Suppressor macrophage treated with lipopolysaccharide for 4 hours (primary cell): ENCODE measurements at regions not wholly inside any gene's neighbourhood (a gene's known extent, or its start where the extent isn't known, plus 50 kb on each side); places are given as distances from the start of the nearest gene placed in this dataset.

Source experiments
- DNase-seq: peaks from one replicate; pipeline ENCODE4 v3.0.0-alpha.2; 2020

DNA sequence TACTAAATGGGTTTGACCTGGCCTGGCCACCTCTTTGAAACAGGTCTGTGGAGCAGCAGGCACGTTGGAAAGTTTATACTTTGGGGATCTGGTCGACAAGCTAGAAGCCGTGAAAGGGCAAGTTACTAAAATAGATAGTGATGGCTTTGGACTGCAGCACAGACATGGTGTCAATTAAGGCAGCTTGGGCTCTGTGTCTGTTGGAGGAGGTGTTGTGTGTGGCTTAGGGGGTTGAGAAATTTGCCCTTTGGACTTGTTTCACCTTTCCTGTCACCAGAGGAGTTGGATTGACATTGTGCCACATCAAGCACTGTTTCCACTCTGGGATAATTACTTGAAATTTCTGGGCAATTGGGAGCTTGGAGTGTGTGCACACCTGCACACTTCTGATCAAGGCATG is 251.8 kb upstream of the MKI67 start:
- no peak for DNase-seq

GRCh38 chr10:128380946-128381345 is 254.7 kb upstream of the MKI67 start:
- no peak for DNase-seq

- DNase-seq: no peak
Observed at GRCh38 chr10:128382225-128382624, 256.0 kb upstream of the MKI67 start.

DNA sequence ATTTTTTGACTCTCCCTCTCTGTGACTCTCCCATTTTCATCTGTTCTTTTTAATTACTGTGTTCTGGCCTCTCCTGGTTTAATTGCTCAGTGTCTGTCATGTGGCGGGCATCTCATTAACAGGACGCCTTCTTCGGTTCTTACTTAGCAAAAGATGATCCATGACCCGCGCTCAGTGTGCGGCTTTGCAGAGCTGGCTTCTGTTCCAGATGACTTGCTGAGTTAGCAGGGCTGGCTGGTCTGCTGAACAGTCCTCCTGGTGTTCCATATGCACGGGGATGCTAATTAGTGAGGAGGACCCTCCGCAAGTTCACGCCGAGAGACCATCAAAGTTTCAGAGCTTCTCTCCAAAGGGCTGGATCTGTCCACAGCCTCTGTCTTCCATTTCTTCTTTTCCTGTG is 258.6 kb upstream of the MKI67 start:
- no peak for DNase-seq

GRCh38 chr10:128386231-128386630 is 260.0 kb upstream of the MKI67 start:
- no peak for DNase-seq

DNA sequence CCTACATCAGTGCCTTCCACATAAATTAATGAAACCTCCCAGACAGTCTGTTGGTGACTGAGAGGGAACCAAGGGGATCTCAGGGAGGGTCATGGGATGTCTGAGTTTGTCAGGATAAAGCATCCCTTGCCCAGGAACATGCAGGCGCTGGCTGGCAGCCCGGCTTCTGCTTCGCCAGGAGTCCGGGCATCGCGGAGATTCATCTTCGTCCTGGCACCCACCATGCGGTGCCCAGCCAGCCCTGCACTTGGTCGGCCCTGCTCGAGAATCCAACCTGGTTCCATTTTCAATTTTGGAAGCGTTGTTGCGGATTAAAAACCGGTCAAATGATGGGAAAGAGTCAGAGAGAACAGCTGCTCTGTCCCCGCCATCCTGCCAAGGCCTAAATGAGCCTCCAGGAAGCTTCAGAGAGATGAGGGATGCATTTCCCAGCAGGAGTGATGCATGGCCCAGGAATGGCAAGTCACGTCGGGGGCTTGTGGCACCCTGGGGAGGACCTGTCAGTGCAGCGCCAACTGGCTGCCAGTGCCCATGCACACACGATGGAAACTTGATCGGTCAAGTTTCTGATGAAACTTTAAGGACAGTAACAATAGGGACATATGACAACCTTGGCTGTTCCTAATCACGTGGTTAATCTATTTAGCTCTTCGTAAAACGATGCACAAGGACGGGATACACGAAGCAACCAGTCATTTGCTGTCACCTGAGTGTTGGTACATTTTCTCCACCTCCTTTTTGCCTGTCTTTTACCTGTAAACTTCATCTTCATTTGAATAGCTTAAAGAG is 260.8 kb upstream of the MKI67 start:
- DNase-seq: no peak

DNA sequence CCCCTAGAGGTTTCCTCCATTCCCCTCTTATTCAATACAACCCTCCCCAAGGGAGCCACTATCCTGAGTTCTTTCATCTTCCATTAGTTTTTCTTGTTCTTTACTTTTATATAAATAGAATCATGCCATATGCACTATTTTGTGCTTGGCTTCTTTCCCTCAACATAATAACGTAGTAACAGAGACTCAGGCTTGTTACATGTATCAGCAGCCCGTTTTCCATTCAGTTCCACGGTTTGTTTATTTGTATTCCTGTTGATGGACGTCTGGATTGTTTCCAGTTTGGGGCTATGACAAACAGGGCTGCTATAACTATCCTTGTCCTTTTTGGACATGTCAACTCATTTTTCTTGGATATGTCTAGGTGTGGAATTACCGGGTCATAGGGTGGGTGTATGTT is 264.4 kb upstream of the MKI67 start:
- no peak for DNase-seq

DNA sequence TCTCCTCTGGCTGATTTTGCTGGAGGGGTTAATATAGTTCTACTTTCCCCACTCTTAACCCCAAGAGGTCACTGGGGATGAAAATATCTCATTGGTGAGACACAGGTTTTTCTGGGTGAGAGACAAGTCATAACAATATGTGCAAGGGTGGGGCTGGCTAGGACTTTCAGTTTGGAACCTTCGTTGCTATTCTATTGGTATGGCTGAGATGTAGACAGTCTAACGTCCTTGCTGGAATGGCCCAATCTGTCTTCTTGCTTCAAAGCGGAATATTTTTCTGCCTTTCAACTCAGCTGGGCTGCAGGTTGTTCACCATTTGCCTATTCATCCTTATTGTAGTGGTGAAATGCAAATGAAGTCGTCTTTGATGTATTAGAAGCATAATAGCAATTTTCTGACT is 267.3 kb upstream of the MKI67 start:
- DNase-seq: no peak

- DNase-seq: no peak
Observed at GRCh38 chr10:128398118-128398517, 271.9 kb upstream of the MKI67 start.

- no peak for DNase-seq
Observed at GRCh38 chr10:128398999-128399398, 272.8 kb upstream of the MKI67 start.

DNA sequence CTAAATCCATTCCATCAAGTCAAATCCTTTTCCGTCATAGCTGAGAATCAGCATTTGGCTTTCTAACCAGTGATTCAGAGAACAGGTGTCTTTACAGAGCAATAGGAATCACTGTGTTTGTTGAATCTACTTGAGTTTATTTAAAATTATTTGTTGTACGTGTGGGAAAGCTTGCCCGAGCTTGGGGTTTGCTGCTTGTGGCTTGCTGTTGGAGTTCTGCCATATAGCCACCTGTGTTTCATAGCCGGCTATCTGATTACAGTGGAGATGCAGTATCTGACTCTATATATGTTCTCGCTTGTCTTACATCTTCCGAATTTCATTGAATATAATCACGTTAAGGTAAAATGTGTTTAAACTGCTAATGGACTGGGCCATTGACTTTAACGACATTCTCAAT is 274.3 kb upstream of the MKI67 start:
- DNase-seq: no peak

GRCh38 chr10:128405450-128405849 is 279.2 kb upstream of the MKI67 start:
- no peak for DNase-seq

GRCh38 chr10:128411643-128412042 is 285.4 kb upstream of the MKI67 start:
- DNase-seq: no peak

- no peak for DNase-seq
Observed at GRCh38 chr10:128414568-128414967, 288.3 kb upstream of the MKI67 start.

DNA sequence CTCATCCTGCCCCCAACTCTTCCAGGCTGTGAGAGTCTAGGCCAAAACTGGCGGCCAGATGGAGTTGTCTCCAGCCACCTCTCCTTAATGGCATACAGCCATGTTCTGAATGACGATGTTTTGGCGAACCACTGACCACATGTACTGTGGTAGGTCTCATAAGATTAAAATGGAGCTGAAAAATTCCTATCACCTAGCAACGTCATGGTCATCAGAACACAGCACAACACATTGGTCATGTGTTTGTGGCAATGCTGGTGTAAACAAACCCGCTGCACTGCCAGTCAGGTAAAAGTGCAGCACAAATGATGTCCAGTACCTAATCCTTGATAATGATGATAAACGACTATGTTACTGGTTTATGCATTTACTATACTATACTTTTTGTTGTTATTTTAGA is 290.0 kb upstream of the MKI67 start:
- no peak for DNase-seq

DNA sequence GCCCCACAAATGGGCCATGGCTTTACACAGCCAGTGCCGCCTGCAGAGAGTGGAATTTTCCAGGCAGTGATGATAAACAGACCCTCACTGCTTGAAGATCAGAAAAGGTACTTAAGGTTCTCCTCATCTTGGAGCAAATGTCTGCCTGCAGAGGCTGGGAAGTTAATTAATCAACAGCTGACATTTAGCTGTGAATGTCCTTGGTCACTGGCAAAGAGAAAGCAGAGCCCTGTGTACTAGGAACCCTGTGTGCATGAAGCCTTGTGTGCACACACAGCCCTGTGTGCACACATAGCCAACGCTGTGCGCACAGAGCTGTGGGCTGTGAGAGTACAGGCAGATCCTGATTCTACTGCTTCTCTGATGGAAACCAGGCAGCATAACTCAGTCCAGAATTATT is 291.6 kb upstream of the MKI67 start:
- no peak for DNase-seq

DNA sequence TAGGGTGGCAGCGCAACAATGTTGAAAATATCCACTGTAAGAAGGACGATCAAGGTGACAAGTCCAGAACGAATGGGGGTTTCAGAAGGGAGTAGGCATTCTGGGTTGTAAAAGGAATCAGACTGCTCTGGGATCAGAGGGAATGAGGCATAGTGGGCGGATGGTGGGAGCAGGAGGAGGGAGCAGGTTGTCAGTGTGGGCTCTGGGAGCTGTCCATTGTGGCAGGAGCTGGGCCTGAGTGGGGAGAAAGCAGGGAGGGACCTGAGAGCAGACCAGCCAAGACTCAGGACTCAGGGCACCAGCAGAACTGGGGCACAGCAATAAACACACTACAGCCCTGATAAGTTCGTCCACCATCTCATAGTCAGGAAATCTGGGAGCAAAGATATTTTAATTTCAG is 292.6 kb upstream of the MKI67 start:
- DNase-seq: no peak

- no peak for DNase-seq
Observed at GRCh38 chr10:128419466-128420019, 293.3 kb upstream of the MKI67 start.

- DNase-seq: no peak
Observed at GRCh38 chr10:128420623-128421022, 294.4 kb upstream of the MKI67 start.

DNA sequence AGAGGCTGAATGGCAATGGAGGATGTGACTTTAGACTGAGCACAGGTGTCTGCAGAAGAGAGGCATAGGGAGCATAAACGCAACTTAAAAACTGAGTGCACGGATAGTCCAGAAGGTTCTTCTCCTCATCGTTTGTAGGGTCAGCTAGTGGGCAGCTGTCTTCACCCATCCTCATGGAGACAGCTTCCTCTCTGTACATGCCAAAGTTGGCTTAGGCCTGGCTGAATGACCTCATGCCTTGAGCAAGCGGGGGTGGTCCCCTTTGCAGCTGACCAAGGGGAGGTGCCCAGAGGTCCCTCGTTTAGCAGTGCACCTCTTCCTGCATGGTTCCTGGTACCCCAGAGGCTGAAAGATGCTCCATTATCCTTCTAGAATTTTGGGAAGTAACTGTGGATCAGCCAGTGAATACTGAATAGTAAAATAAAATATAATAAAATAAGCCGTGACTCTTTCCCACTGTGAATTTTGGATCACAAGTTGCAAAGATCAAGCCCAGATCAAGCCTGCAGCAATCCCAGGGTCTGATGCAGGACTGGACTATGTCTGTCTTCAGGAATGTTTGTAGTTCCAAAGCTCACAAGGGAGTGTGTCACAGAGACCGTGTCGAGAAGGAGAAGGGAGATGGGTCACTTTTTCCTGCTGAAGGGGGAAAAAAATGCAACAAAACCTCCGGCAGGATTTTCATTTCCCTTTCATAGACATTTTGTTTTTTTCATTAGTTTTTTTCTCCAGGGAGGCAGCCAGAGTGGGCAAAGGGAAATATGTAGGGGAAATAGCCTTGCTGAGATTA is 295.3 kb upstream of the MKI67 start:
- DNase-seq: no peak

- DNase-seq: no peak
Observed at GRCh38 chr10:128422190-128422589, 296.0 kb upstream of the MKI67 start.

- no peak for DNase-seq
Observed at GRCh38 chr10:128422999-128423398, 296.8 kb upstream of the MKI67 start.

- DNase-seq: no peak
Observed at GRCh38 chr10:128429321-128429720, 303.1 kb upstream of the MKI67 start.

GRCh38 chr10:128429835-128430513 is 303.8 kb upstream of the MKI67 start:
- DNase-seq: no peak
